Loucy (cell line): ENCODE measurements at regions not wholly inside any gene's neighbourhood (a gene's known extent, or its start where the extent isn't known, plus 50 kb on each side); places are given as distances from the start of the nearest gene placed in this dataset.

ENCODE experiments used
- CTCF ChIP-seq: fragments of 200-600 bp; sonication (generic); conservative IDR thresholded peaks from 2 replicates; pipeline ENCODE4 v1.5.1; 2014; ENCODE audit warnings: mild to moderate bottlenecking, antibody characterized with exemption, low read length
- EZH2phosphoT487 ChIP-seq: fragments of 200-600 bp; IDR thresholded peaks from 2 replicates; pipeline ENCODE4 v1.6.1; 2018; ENCODE audit warnings: antibody characterized with exemption, mild to moderate bottlenecking, moderate library complexity, borderline replicate concordance

GRCh38 chr4:4727536-4727935, 131.9 kb upstream of the MSX1 start:
- TF ChIP-seq CTCF = no peak
- no peak for TF ChIP-seq EZH2phosphoT487
